GM19463 (cell line): ENCODE measurements at regions not wholly inside any gene's neighbourhood (a gene's known extent, or its start where the extent isn't known, plus 50 kb on each side); places are given as distances from the start of the nearest gene placed in this dataset.
"Not testable (repeated sequence)": the region's sequence is repeated elsewhere in the genome, so short reads cannot be mapped to it uniquely, and the experiment has no call there.

Source experiments
- ATAC-seq: cut with Tn5 transposase; IDR thresholded peaks from one replicate; pipeline ENCODE4 v1.9.1; 2021; ENCODE audit warnings: mild to moderate bottlenecking, moderate library complexity; ENCODE audit not compliant: unreplicated experiment

GRCh38 chr5:124622851-124623250 is 123.6 kb downstream of the ZNF608 start:
- ATAC-seq, result no peak

GRCh38 chr5:124621279-124621678 is 125.2 kb downstream of the ZNF608 start:
- no peak for ATAC-seq

GRCh38 chr5:124620743-124621142 is 125.7 kb downstream of the ZNF608 start:
- ATAC-seq, result no peak

GRCh38 chr5:124619121-124619520 is 127.3 kb downstream of the ZNF608 start:
- no peak for ATAC-seq

- no peak for ATAC-seq
Measured at GRCh38 chr5:124617787-124618186, 128.7 kb downstream of the ZNF608 start.

GRCh38 chr5:124614836-124615385 is 131.5 kb downstream of the ZNF608 start:
- ATAC-seq, result no peak

- ATAC-seq, result no peak
Measured at GRCh38 chr5:124614105-124614504, 132.3 kb downstream of the ZNF608 start.

GRCh38 chr5:124613273-124613953 is 133.0 kb downstream of the ZNF608 start:
- ATAC-seq, result no peak

GRCh38 chr5:124612023-124612422 is 134.4 kb downstream of the ZNF608 start:
- no peak for ATAC-seq

GRCh38 chr5:124611262-124611661 is 135.2 kb downstream of the ZNF608 start:
- not testable (repeated sequence) for ATAC-seq

- ATAC-seq, result not testable (repeated sequence)
Measured at GRCh38 chr5:124609685-124610084, 136.8 kb downstream of the ZNF608 start.

- ATAC-seq, result no peak
Measured at GRCh38 chr5:124606543-124606942, 139.9 kb downstream of the ZNF608 start.

GRCh38 chr5:124606093-124606492 is 140.3 kb downstream of the ZNF608 start:
- ATAC-seq, result no peak

GRCh38 chr5:124605541-124605940 is 140.9 kb downstream of the ZNF608 start:
- ATAC-seq, result no peak

GRCh38 chr5:124604419-124604818 is 142.0 kb downstream of the ZNF608 start:
- ATAC-seq, result no peak

- no peak for ATAC-seq
Measured at GRCh38 chr5:124602925-124603650, 143.4 kb downstream of the ZNF608 start.

- no peak for ATAC-seq
Measured at GRCh38 chr5:124599028-124599973, 147.1 kb downstream of the ZNF608 start.

- no peak for ATAC-seq
Measured at GRCh38 chr5:124596595-124597421, 149.6 kb downstream of the ZNF608 start.

- no peak for ATAC-seq
Measured at GRCh38 chr5:124593952-124594351, 152.5 kb downstream of the ZNF608 start.

GRCh38 chr5:124592891-124593290 is 153.5 kb downstream of the ZNF608 start:
- no peak for ATAC-seq
